HEK293T (cell line): ENCODE measurements at regions not wholly inside any gene's neighbourhood (a gene's known extent, or its start where the extent isn't known, plus 50 kb on each side); places are given as distances from the start of the nearest gene placed in this dataset.

Source experiments
- BHLHE40 ChIP-seq: fragments of 450-650 bp; IDR thresholded peaks from 2 replicates; pipeline ENCODE4 v1.6.1; 2016; ENCODE audit warnings: mild to moderate bottlenecking, moderate library complexity, borderline replicate concordance
- ELF4 ChIP-seq: fragments of 450-650 bp; IDR thresholded peaks from 2 replicates; pipeline ENCODE4 v1.6.1; 2017; ENCODE audit warnings: antibody characterized with exemption
- FOXA1 ChIP-seq: fragments of 450-650 bp; IDR thresholded peaks from 2 replicates; pipeline ENCODE4 v1.6.1; 2016; ENCODE audit warnings: mild to moderate bottlenecking
- FOXK2 ChIP-seq: fragments of 450-650 bp; IDR thresholded peaks from 2 replicates; pipeline ENCODE4 v1.6.1; 2016; ENCODE audit warnings: mild to moderate bottlenecking
- FOXM1 ChIP-seq: fragments of 450-650 bp; IDR thresholded peaks from 2 replicates; pipeline ENCODE4 v1.6.1; 2017; ENCODE audit warnings: mild to moderate bottlenecking, borderline replicate concordance
- HDGF ChIP-seq: fragments of 450-650 bp; IDR thresholded peaks from 2 replicates; pipeline ENCODE4 v1.6.1; 2017; ENCODE audit warnings: antibody characterized with exemption, borderline replicate concordance
- TARDBP ChIP-seq: fragments of 450-650 bp; IDR thresholded peaks from 2 replicates; pipeline ENCODE4 v1.6.1; 2016
- TF ChIP-seq, protein P1 (sequence below): fragments of 450-650 bp; IDR thresholded peaks from 2 replicates; pipeline ENCODE4 v1.6.1; 2016

DNA sequence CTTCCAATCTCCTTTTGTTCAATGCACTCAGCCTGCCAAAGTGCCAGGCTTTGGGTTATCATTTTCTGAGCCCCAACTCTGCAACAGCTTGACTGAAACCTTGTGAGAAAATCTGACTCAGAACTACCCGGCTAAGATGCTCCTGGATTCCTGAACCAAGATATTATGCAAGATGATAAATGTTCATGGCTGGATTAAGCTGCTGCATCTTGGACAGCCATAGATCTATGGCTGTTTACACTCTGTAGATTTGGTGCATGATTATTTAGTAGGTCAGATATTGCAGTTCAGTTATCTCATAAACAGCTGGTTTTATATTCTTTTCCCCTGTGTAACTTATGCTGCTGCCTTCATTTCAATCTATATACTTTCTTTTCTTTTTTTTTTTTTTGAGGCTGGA lies 243.5 kb downstream of the GATA3 start:
- TF ChIP-seq BHLHE40: no peak
- TF ChIP-seq FOXA1: no peak
- TF ChIP-seq HDGF: no peak
- TF ChIP-seq FOXK2: no peak
- no peak for TF ChIP-seq TARDBP
- no peak for TF ChIP-seq FOXM1
- TF ChIP-seq ELF4: no peak
- TF ChIP-seq, protein P1, sequence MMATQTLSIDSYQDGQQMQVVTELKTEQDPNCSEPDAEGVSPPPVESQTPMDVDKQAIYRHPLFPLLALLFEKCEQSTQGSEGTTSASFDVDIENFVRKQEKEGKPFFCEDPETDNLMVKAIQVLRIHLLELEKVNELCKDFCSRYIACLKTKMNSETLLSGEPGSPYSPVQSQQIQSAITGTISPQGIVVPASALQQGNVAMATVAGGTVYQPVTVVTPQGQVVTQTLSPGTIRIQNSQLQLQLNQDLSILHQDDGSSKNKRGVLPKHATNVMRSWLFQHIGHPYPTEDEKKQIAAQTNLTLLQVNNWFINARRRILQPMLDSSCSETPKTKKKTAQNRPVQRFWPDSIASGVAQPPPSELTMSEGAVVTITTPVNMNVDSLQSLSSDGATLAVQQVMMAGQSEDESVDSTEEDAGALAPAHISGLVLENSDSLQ: no peak
